T-cell (primary cell): ENCODE measurements at regions not wholly inside any gene's neighbourhood (a gene's known extent, or its start where the extent isn't known, plus 50 kb on each side); places are given as distances from the start of the nearest gene placed in this dataset.

Experiments
- ATAC-seq, 4 experiments: fragments of 200-7000 bp in 3 of 4; fragments of 150-1000 bp in 1 of 4; cut with Tn5 transposase; replicated peaks in 1 of 4; 1 replicate in 3 of 4; 2 replicates in 1 of 4; pipeline ENCODE4 v1.10.0; 2021; ENCODE audit warnings: moderate library complexity in 3 of 4, mild to moderate bottlenecking in 2 of 4, moderate number of reproducible peaks in 1 of 4
- CTCF ChIA-PET, 2 donors: fragments of 300-600 bp; sonication (Branson Sonifier 250); formaldehyde crosslinking; loops; one replicate each; lab custom pipeline; 2022; ENCODE audit warnings: antibody characterized with exemption in 2 of 2; lab: Charles Lee
- POLR2A ChIA-PET, 2 donors: fragments of 300-600 bp; sonication (Branson Sonifier 250); formaldehyde crosslinking; loops; one replicate each; lab custom pipeline; 2022; ENCODE audit warnings: antibody characterized with exemption in 2 of 2; lab: Charles Lee
- DNase-seq, 35 experiments: peaks; one replicate each; pipeline versions ENCODE4 v3.0.0 to v3.0.0-alpha.2; 2013 to 2023
- H3K27ac ChIP-seq: one replicate; pipeline ENCODE4 v1.5.1; 2013; ENCODE audit warnings: low read length
- H3K27me3 ChIP-seq, 2 experiments: replicated peaks in 1 of 2; 1 replicate in 1 of 2; 2 replicates in 1 of 2; pipeline versions ENCODE4 v1.6.1 to v1.7.0; 2013; ENCODE audit warnings: low read length in 1 of 2, mixed read lengths in 1 of 2; ENCODE audit not compliant: control insufficient read depth in 2 of 2, insufficient read depth in 2 of 2; ENCODE audit errors: extremely low read depth in 1 of 2
- H3K36me3 ChIP-seq, 2 donors: 1 replicate in 1 of 2; 2 replicates in 1 of 2; pipeline versions ENCODE4 v1.6.1 to v1.7.0; 2013; ENCODE audit warnings: low read length in 1 of 2; ENCODE audit not compliant: control insufficient read depth in 2 of 2, insufficient read depth in 1 of 2; ENCODE audit errors: extremely low read depth in 1 of 2
- H3K4me1 ChIP-seq, 2 experiments: 1 replicate in 1 of 2; 2 replicates in 1 of 2; pipeline versions ENCODE4 v1.6.1 to v1.7.0; 2013; ENCODE audit warnings: low read length in 2 of 2, mixed read lengths in 1 of 2; ENCODE audit not compliant: insufficient read depth in 2 of 2, control insufficient read depth in 1 of 2; ENCODE audit errors: extremely low read depth in 1 of 2
- H3K4me3 ChIP-seq, 2 donors: 1 replicate in 1 of 2; 2 replicates in 1 of 2; pipeline versions ENCODE4 v1.5.1 to v1.7.0; 2013; ENCODE audit warnings: mild to moderate bottlenecking in 2 of 2, low read length in 1 of 2, moderate library complexity in 1 of 2; ENCODE audit not compliant: control insufficient read depth in 1 of 2; ENCODE audit errors: extremely low read depth in 1 of 2
- H3K9me3 ChIP-seq: 2 replicates; pipeline ENCODE4 v1.7.0; 2013
- H3K27ac Mint-ChIP-seq, 2 donors: one replicate each; pipeline ENCODE4 v1.8.0; 2020 to 2021; ENCODE audit warnings: mild to moderate bottlenecking in 2 of 2, mixed read lengths in 2 of 2
- H3K27me3 Mint-ChIP-seq, 2 donors: one replicate each; pipeline ENCODE4 v1.8.0; 2021 to 2022; ENCODE audit warnings: mixed read lengths in 2 of 2
- H3K36me3 Mint-ChIP-seq: one replicate; pipeline ENCODE4 v1.8.0; 2021; ENCODE audit warnings: mixed read lengths
- H3K4me1 Mint-ChIP-seq, 3 donors: one replicate each; pipeline ENCODE4 v1.8.0; 2020 to 2022; ENCODE audit warnings: mixed read lengths in 3 of 3, mild to moderate bottlenecking in 1 of 3
- H3K4me3 Mint-ChIP-seq, 3 donors: one replicate each; pipeline ENCODE4 v1.8.0; 2020 to 2022; ENCODE audit warnings: mild to moderate bottlenecking in 3 of 3, mixed read lengths in 3 of 3, moderate library complexity in 3 of 3
- H3K9me3 Mint-ChIP-seq, 3 donors: one replicate each; pipeline ENCODE4 v1.8.0; 2020 to 2022; ENCODE audit warnings: mixed read lengths in 3 of 3
- WGBS: methylation state at CpG from one replicate; pipeline ENCODE4 v1.1.5; 2013; ENCODE audit warnings: missing lambda C conversion rate; ENCODE audit not compliant: insufficient coverage; 5-methylcytosine and 5-hydroxymethylcytosine counted together

- POLR2A ChIA-PET = no interaction called here
- no peak overlapping the region for H3K4me3 ChIP-seq
- no peaks in the 10 kb centered on the region for H3K36me3 Mint-ChIP-seq
- no peak overlapping the region for H3K4me3 Mint-ChIP-seq
- no peaks in the 10 kb centered on the region for H3K4me1 ChIP-seq
- H3K27me3 ChIP-seq = no peaks in the 10 kb centered on the region
- CTCF ChIA-PET = no interaction called here
- H3K27ac ChIP-seq = no peak overlapping the region
- H3K36me3 ChIP-seq = no peaks in the 10 kb centered on the region
- H3K27ac Mint-ChIP-seq = no peak overlapping the region
- no peaks in the 10 kb centered on the region for H3K27me3 Mint-ChIP-seq
- peaks cover 0 to 3% (median 0%) of the 10 kb centered on the region in 3 donors for H3K9me3 Mint-ChIP-seq
- no peaks in the 10 kb centered on the region for H3K4me1 Mint-ChIP-seq
- DNase-seq (no peak), ATAC-seq (no peak)
- no peaks in the 10 kb centered on the region for H3K9me3 ChIP-seq
These were observed 324.6 kb upstream of the USP25 start for GRCh38 chr21:15405214-15405613.

- Mint-ChIP-seq H3K4me1 (no peaks in the 10 kb centered on the region), H3K27me3 (no peaks in the 10 kb centered on the region), H3K27ac (no peak overlapping the region), H3K36me3 (no peaks in the 10 kb centered on the region), H3K4me3 (no peak overlapping the region), H3K9me3 (peaks cover 0 to 4% (median under 1%) of the 10 kb centered on the region in 3 donors)
- H3K36me3 ChIP-seq = no peaks in the 10 kb centered on the region
- ATAC-seq = no peak
- ChIA-PET POLR2A (no interaction called here), CTCF (no interaction called here)
- H3K9me3 ChIP-seq = no peaks in the 10 kb centered on the region
- no peaks in the 10 kb centered on the region for H3K27me3 ChIP-seq
- no peaks in the 10 kb centered on the region for H3K4me1 ChIP-seq
- no peak overlapping the region for H3K27ac ChIP-seq
- WGBS = 76% methylated on average over 3 of the region's 4 CpGs
- H3K4me3 ChIP-seq = no peak overlapping the region
- DNase-seq = no peak
These were observed 323.0 kb upstream of the USP25 start for GRCh38 chr21:15406791-15407190.

- no peak for DNase-seq
- POLR2A ChIA-PET = no interaction called here
- Histone ChIP-seq H3K4me3 (no peak overlapping the region), H3K9me3 (no peaks in the 10 kb centered on the region), H3K36me3 (no peaks in the 10 kb centered on the region), H3K4me1 (no peaks in the 10 kb centered on the region), H3K27me3 (no peaks in the 10 kb centered on the region), H3K27ac (no peak overlapping the region)
- Mint-ChIP-seq H3K36me3 (no peaks in the 10 kb centered on the region), H3K4me3 (no peak overlapping the region), H3K9me3 (peaks cover 2 to 6% (median 3%) of the 10 kb centered on the region in 3 donors), H3K27me3 (no peaks in the 10 kb centered on the region), H3K4me1 (no peaks in the 10 kb centered on the region), H3K27ac (no peak overlapping the region)
- CTCF ChIA-PET = no interaction called here
- ATAC-seq = no peak
- no CpG with 5 or more reads among the region's 5 CpGs for WGBS
These were observed 322.2 kb upstream of the USP25 start for GRCh38 chr21:15407585-15407984.

- H3K9me3 ChIP-seq = no peaks in the 10 kb centered on the region
- H3K4me3 ChIP-seq = no peak overlapping the region
- Mint-ChIP-seq H3K4me3 (no peak overlapping the region), H3K36me3 (no peaks in the 10 kb centered on the region), H3K27ac (no peak overlapping the region), H3K9me3 (peaks cover 2 to 5% (median 3%) of the 10 kb centered on the region in 3 donors), H3K4me1 (no peaks in the 10 kb centered on the region), H3K27me3 (no peaks in the 10 kb centered on the region)
- ATAC-seq = no peak
- POLR2A ChIA-PET = no interaction called here
- H3K36me3 ChIP-seq = no peaks in the 10 kb centered on the region
- no peaks in the 10 kb centered on the region for H3K27me3 ChIP-seq
- H3K4me1 ChIP-seq = no peaks in the 10 kb centered on the region
- WGBS = no CpG with 5 or more reads among the region's 2 CpGs
- DNase-seq = no peak
- CTCF ChIA-PET = no interaction called here
- no peak overlapping the region for H3K27ac ChIP-seq
These were observed 321.7 kb upstream of the USP25 start for GRCh38 chr21:15408089-15408488.

GRCh38 chr21:15409031-15409430 is 320.8 kb upstream of the USP25 start:
- Histone ChIP-seq H3K27me3 (no peaks in the 10 kb centered on the region), H3K27ac (no peak overlapping the region), H3K36me3 (no peaks in the 10 kb centered on the region), H3K4me1 (no peaks in the 10 kb centered on the region), H3K4me3 (no peak overlapping the region), H3K9me3 (no peaks in the 10 kb centered on the region)
- H3K27ac Mint-ChIP-seq = no peak overlapping the region
- no peak overlapping the region for H3K4me3 Mint-ChIP-seq
- peaks cover 2 to 3% (median 3%) of the 10 kb centered on the region in 3 donors for H3K9me3 Mint-ChIP-seq
- ATAC-seq (no peak), DNase-seq (no peak)
- H3K36me3 Mint-ChIP-seq = no peaks in the 10 kb centered on the region
- H3K27me3 Mint-ChIP-seq = no peaks in the 10 kb centered on the region
- no CpG with 5 or more reads among the region's 1 CpG for WGBS
- ChIA-PET POLR2A (no interaction called here), CTCF (no interaction called here)
- no peaks in the 10 kb centered on the region for H3K4me1 Mint-ChIP-seq

- H3K27me3 ChIP-seq = no peaks in the 10 kb centered on the region
- Mint-ChIP-seq H3K9me3 (peaks cover 2 to 3% (median 3%) of the 10 kb centered on the region in 3 donors), H3K27ac (no peak overlapping the region), H3K36me3 (no peaks in the 10 kb centered on the region), H3K4me1 (no peaks in the 10 kb centered on the region), H3K27me3 (no peaks in the 10 kb centered on the region), H3K4me3 (no peak overlapping the region)
- no peaks in the 10 kb centered on the region for H3K36me3 ChIP-seq
- H3K9me3 ChIP-seq = no peaks in the 10 kb centered on the region
- ATAC-seq (no peak), DNase-seq (no peak)
- no peak overlapping the region for H3K4me3 ChIP-seq
- H3K27ac ChIP-seq = no peak overlapping the region
- ChIA-PET POLR2A (no interaction called here), CTCF (no interaction called here)
- H3K4me1 ChIP-seq = no peaks in the 10 kb centered on the region
- WGBS = no CpG with 5 or more reads among the region's 3 CpGs
These were observed 318.9 kb upstream of the USP25 start for GRCh38 chr21:15410853-15411252.

GRCh38 chr21:15414057-15414456 is 315.7 kb upstream of the USP25 start:
- Mint-ChIP-seq H3K27me3 (no peaks in the 10 kb centered on the region), H3K9me3 (peaks cover 2 to 3% (median 3%) of the 10 kb centered on the region in 3 donors), H3K27ac (no peak overlapping the region), H3K4me3 (no peak overlapping the region), H3K36me3 (no peaks in the 10 kb centered on the region), H3K4me1 (no peaks in the 10 kb centered on the region)
- no peak overlapping the region for H3K4me3 ChIP-seq
- ATAC-seq (no peak), DNase-seq (no peak)
- ChIA-PET CTCF (no interaction called here), POLR2A (no interaction called here)
- H3K27ac ChIP-seq = no peak overlapping the region
- no peaks in the 10 kb centered on the region for H3K27me3 ChIP-seq
- no peaks in the 10 kb centered on the region for H3K9me3 ChIP-seq
- WGBS = no CpG with 5 or more reads among the region's 1 CpG
- H3K4me1 ChIP-seq = no peaks in the 10 kb centered on the region
- no peaks in the 10 kb centered on the region for H3K36me3 ChIP-seq
